PFSK-1 (cell line): ENCODE measurements at regions not wholly inside any gene's neighbourhood (a gene's known extent, or its start where the extent isn't known, plus 50 kb on each side); places are given as distances from the start of the nearest gene placed in this dataset.

Source experiments
- FOXP2 ChIP-seq: optimal IDR thresholded peaks from 2 replicates; pipeline ENCODE3; 2011; ENCODE audit warnings: borderline replicate concordance, control low read depth, inconsistent platforms; ENCODE audit not compliant: insufficient read depth; ENCODE audit errors: extremely low read length, extremely low read depth
- POLR2AphosphoS5 ChIP-seq: IDR thresholded peaks from 2 replicates; pipeline ENCODE4 v1.6.1; 2012; ENCODE audit warnings: low read depth, mild to moderate bottlenecking, control low read depth, low read length, moderate library complexity
- SIN3A ChIP-seq: IDR thresholded peaks from 2 replicates; pipeline ENCODE4 v1.6.1; 2012; ENCODE audit warnings: mild to moderate bottlenecking, low read length, moderate library complexity, borderline replicate concordance; ENCODE audit not compliant: insufficient read depth
- TAF1 ChIP-seq: IDR thresholded peaks from 2 replicates; pipeline ENCODE4 v1.6.1; 2012; ENCODE audit warnings: low read length, control low read depth, borderline replicate concordance; ENCODE audit not compliant: insufficient read depth
- TF ChIP-seq, protein P1 (sequence below), 2 experiments: IDR thresholded peaks; 2 replicates each; pipeline versions ENCODE4 v1.6.1 to v1.8.0; 2011 to 2012; ENCODE audit warnings: low read depth in 2 of 2, low read length in 2 of 2, control low read depth in 1 of 2, inconsistent platforms in 1 of 2, mild to moderate bottlenecking in 1 of 2, moderate library complexity in 1 of 2; ENCODE audit not compliant: insufficient read depth in 1 of 2

DNA sequence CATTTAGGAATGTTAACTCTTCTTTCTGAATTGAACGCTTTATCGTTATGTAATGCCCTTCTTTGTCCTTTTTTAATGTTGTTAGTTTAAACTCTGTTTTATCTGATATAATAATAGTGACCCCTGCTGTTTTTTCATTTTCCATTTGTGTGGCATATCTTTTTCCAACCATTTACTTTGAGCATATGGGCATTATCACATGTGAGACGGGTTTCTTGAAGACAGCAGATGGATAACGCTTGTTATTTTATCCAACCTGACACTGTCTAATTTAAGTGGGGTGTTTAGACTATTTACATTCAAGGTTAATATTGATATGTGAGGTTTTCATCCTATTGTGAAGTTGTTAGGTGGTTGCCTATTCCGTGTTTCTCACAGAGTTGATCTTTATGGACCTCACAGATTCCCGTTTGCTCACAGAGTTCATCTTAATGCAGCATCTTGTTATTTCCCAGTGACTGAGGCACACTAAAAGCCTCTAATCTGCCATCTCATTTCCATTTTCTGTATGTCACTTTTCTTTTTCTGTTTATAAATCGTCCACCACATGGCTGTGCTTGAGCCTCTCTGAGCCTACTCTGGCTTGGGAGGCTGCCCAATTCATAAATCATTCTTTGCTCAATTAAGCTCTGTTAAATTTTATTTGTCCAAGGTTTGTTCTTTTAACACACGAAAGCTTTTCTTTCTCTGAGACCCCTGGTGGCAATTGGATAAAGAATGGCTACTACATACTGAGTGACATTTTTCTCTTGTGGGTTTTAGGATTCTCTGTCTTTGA, 286.2 kb downstream of the HTR7 start:
- TF ChIP-seq TAF1 (no peak), FOXP2 (no peak), SIN3A (no peak), POLR2AphosphoS5 (no peak)
- TF ChIP-seq, protein P1, sequence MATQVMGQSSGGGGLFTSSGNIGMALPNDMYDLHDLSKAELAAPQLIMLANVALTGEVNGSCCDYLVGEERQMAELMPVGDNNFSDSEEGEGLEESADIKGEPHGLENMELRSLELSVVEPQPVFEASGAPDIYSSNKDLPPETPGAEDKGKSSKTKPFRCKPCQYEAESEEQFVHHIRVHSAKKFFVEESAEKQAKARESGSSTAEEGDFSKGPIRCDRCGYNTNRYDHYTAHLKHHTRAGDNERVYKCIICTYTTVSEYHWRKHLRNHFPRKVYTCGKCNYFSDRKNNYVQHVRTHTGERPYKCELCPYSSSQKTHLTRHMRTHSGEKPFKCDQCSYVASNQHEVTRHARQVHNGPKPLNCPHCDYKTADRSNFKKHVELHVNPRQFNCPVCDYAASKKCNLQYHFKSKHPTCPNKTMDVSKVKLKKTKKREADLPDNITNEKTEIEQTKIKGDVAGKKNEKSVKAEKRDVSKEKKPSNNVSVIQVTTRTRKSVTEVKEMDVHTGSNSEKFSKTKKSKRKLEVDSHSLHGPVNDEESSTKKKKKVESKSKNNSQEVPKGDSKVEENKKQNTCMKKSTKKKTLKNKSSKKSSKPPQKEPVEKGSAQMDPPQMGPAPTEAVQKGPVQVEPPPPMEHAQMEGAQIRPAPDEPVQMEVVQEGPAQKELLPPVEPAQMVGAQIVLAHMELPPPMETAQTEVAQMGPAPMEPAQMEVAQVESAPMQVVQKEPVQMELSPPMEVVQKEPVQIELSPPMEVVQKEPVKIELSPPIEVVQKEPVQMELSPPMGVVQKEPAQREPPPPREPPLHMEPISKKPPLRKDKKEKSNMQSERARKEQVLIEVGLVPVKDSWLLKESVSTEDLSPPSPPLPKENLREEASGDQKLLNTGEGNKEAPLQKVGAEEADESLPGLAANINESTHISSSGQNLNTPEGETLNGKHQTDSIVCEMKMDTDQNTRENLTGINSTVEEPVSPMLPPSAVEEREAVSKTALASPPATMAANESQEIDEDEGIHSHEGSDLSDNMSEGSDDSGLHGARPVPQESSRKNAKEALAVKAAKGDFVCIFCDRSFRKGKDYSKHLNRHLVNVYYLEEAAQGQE (IDR thresholded peaks at IDR 0.05; ENCODE audit: insufficient read depth in 1 of 2, low read depth in 2 of 2, low read length in 2 of 2) = no peak

DNA sequence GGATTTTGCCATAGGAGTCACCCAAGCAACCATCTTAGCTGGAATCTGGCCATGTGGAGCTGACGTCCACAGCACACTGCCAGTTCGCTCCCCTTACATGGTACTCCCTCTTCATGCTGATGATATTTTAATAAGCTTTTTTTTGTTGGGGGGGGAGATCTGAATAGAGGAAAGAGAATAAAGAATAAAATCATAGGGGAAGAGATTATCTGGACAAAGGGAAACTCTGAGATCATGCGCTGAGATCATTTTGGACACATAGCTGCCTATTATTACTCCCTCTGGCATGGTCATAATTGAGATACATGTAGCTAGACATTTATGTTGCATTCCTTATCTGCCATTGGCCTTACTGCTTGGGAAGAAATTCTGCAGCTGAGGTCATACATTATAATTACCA, 282.7 kb downstream of the HTR7 start:
- TF ChIP-seq FOXP2 (no peak), TAF1 (no peak), POLR2AphosphoS5 (no peak), SIN3A (no peak)
- TF ChIP-seq, protein P1 (IDR thresholded peaks at IDR 0.05; ENCODE audit: insufficient read depth in 1 of 2, low read depth in 2 of 2, low read length in 2 of 2) = no peak

DNA sequence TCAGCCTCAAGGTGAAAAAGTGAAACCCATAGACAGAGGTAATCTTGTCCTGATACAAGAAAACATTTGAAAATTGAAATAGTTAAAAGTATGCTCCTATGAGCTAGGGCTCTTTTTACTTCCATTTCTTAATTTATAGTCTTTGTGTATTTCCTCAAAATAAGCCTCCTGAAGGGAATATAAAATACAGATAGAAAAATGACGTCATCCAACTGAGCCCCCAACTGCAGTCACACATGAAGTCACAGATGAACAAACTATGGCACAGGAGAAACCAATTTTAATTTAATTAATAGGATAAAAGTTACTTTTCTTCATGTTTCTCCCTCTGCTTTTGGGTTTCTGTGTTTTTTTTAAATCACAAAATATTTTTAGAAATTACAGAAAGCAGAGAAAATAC, 280.3 kb downstream of the HTR7 start:
- TF ChIP-seq TAF1 (no peak), FOXP2 (no peak), SIN3A (no peak), POLR2AphosphoS5 (no peak)
- TF ChIP-seq, protein P1 (IDR thresholded peaks at IDR 0.05; ENCODE audit: insufficient read depth in 1 of 2, low read depth in 2 of 2, low read length in 2 of 2) = no peak

DNA sequence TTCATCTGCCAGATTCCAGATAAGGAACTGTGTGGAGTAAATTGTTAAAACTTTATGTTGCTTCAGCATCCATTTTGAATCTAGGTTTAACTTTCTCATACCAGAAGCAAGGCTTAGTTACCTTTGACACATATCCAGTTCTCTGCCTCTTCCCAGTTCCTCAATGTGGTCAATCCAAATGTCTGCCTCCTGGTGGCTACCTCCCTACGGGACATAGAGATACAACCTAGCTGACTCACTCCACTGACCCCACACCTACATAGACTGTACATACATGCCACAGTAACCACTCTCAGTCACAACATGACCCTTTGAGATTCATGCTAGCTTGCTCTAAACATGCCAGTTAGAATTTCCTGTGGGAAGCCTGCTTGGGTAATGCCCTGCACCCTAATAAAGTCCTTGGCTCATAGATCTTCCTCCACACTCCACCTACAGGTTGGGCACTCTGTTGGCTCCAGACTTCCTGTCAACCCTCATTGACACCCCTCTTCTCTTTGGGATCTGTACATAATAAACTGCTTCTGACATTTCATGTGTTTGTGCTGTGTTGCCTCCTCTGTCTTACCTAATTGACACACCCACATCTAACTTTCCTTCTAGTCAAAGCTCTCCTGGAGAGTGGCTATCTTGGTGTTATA, 278.1 kb downstream of the HTR7 start:
- TF ChIP-seq FOXP2 (no peak), SIN3A (no peak), TAF1 (no peak), POLR2AphosphoS5 (no peak)
- TF ChIP-seq, protein P1 (IDR thresholded peaks at IDR 0.05; ENCODE audit: insufficient read depth in 1 of 2, low read depth in 2 of 2, low read length in 2 of 2) = no peak
